ENCODE measurements at regions not wholly inside any gene's neighbourhood (a gene's known extent, or its start where the extent isn't known, plus 50 kb on each side); places are given as distances from the start of the nearest gene placed in this dataset.

- peak; percentile 32 for FAIRE-seq
- Histone ChIP-seq H3K79me2 (ENCODE audit: insufficient read depth, low read length) (no peaks in the 10 kb centered on the region), H3K27ac (ENCODE audit: low read depth, low read length) (no peak overlapping the region), H3K9ac (ENCODE audit: low read length) (no peak overlapping the region), H2AFZ (ENCODE audit: low read depth, low read length) (no peak overlapping the region), H3K4me3 (ENCODE audit: insufficient read depth, low read depth, low read length) (no peak overlapping the region), H3K27me3 (ENCODE audit: insufficient read depth, low read length) (no peaks in the 10 kb centered on the region), H3K9me3 (ENCODE audit: insufficient read depth, low read depth, low read length) (no peaks in the 10 kb centered on the region), H3K4me2 (ENCODE audit: low read length) (peak overlapping the region; percentile 46), H3K36me3 (ENCODE audit: insufficient read depth, low read length) (no peaks in the 10 kb centered on the region), H4K20me1 (ENCODE audit: insufficient read depth, low read length) (no peaks in the 10 kb centered on the region), H3K4me1 (ENCODE audit: insufficient read depth, low read length) (peaks cover 24% of the 10 kb centered on the region)
- Mint-ChIP-seq H3K4me3 (ENCODE audit: unreplicated experiment) (no peak overlapping the region), H3K4me1 (ENCODE audit: low read depth, unreplicated experiment) (peaks cover 10% of the 10 kb centered on the region), H3K9me3 (ENCODE audit: unreplicated experiment) (peaks cover 4% of the 10 kb centered on the region), H3K27ac (ENCODE audit: unreplicated experiment) (no peak overlapping the region), H3K36me3 (ENCODE audit: low read depth, unreplicated experiment) (no peaks in the 10 kb centered on the region), H3K27me3 (ENCODE audit: low read depth, unreplicated experiment) (peaks cover 17% of the 10 kb centered on the region)
- peak; percentile 84 for DNase-seq (ENCODE audit: low read depth)
- no peak for TF ChIP-seq EZH2 (IDR thresholded peaks at IDR 0.05; ENCODE audit: insufficient read depth, low read length)
- TF ChIP-seq, protein P1, sequence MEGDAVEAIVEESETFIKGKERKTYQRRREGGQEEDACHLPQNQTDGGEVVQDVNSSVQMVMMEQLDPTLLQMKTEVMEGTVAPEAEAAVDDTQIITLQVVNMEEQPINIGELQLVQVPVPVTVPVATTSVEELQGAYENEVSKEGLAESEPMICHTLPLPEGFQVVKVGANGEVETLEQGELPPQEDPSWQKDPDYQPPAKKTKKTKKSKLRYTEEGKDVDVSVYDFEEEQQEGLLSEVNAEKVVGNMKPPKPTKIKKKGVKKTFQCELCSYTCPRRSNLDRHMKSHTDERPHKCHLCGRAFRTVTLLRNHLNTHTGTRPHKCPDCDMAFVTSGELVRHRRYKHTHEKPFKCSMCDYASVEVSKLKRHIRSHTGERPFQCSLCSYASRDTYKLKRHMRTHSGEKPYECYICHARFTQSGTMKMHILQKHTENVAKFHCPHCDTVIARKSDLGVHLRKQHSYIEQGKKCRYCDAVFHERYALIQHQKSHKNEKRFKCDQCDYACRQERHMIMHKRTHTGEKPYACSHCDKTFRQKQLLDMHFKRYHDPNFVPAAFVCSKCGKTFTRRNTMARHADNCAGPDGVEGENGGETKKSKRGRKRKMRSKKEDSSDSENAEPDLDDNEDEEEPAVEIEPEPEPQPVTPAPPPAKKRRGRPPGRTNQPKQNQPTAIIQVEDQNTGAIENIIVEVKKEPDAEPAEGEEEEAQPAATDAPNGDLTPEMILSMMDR (IDR thresholded peaks at IDR 0.05; ENCODE audit: insufficient read depth, low read depth, low read length), result no peak
Observed at GRCh38 chr14:98952593-98953350, 319.2 kb downstream of the BCL11B start.

DNA sequence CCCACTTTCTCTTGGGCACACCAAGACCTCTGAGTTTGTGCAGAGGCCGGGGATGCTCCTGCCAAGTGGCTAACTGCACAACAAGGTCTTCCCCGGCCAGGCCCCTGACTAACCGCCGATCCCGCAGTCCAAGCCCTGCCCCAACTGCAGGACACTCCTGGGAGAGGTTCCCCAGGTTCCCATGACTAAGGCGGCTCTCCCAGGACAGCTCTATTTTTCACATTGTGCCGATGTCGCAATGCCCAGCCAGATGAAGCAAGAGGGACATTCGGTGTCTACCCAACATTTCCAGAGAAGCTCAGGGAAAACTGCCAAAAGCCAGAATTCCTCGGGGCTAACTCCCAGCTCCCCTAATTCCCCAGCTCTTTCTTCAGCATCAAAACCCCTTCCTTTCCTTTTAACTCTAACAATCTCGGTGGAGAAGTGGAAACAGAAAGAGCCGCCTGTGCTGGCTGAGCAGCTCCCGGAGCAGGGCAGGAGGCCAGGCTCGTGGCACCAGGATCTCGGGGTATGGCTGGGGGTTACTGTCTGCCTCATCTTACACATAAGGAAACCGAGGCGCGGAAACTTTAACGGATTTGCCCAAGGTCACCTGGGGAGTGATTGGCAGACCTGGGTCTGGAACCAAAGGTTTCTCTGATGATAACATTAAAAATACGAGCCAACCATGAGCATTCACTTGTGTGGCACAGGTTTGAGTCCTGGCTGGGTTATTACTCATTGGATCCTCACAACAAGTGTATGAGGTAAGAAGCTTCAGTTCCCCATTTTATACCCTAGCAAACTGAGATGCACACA is 318.2 kb downstream of the BCL11B start:
- Histone ChIP-seq H3K9ac (ENCODE audit: low read length) (no peak overlapping the region), H3K27me3 (ENCODE audit: insufficient read depth, low read length) (no peaks in the 10 kb centered on the region), H3K79me2 (ENCODE audit: insufficient read depth, low read length) (no peaks in the 10 kb centered on the region), H3K27ac (ENCODE audit: low read depth, low read length) (no peak overlapping the region), H3K9me3 (ENCODE audit: insufficient read depth, low read depth, low read length) (no peaks in the 10 kb centered on the region), H3K4me1 (ENCODE audit: insufficient read depth, low read length) (peaks cover 24% of the 10 kb centered on the region), H2AFZ (ENCODE audit: low read depth, low read length) (no peak overlapping the region), H4K20me1 (ENCODE audit: insufficient read depth, low read length) (no peaks in the 10 kb centered on the region), H3K4me2 (ENCODE audit: low read length) (peak overlapping the region; percentile 46), H3K4me3 (ENCODE audit: insufficient read depth, low read depth, low read length) (no peak overlapping the region), H3K36me3 (ENCODE audit: insufficient read depth, low read length) (no peaks in the 10 kb centered on the region)
- FAIRE-seq (no peak), DNase-seq (ENCODE audit: low read depth) (peak; percentile 79)
- Mint-ChIP-seq H3K4me3 (ENCODE audit: unreplicated experiment) (no peak overlapping the region), H3K9me3 (ENCODE audit: unreplicated experiment) (peaks cover 4% of the 10 kb centered on the region), H3K36me3 (ENCODE audit: low read depth, unreplicated experiment) (no peaks in the 10 kb centered on the region), H3K4me1 (ENCODE audit: low read depth, unreplicated experiment) (peaks cover 10% of the 10 kb centered on the region), H3K27ac (ENCODE audit: unreplicated experiment) (no peak overlapping the region), H3K27me3 (ENCODE audit: low read depth, unreplicated experiment) (peaks cover 19% of the 10 kb centered on the region)
- TF ChIP-seq, protein P1 (IDR thresholded peaks at IDR 0.05; ENCODE audit: insufficient read depth, low read depth, low read length), result no peak
- no peak for TF ChIP-seq EZH2 (IDR thresholded peaks at IDR 0.05; ENCODE audit: insufficient read depth, low read length)

All from astrocyte (in vitro differentiated cells and primary cell).